Ovary (tissue), 7 donors: ENCODE measurements at regions not wholly inside any gene's neighbourhood (a gene's known extent, or its start where the extent isn't known, plus 50 kb on each side); places are given as distances from the start of the nearest gene placed in this dataset.
"Not testable (repeated sequence)": the region's sequence is repeated elsewhere in the genome, so short reads cannot be mapped to it uniquely, and the experiment has no call there.

Experiments used
- DNase-seq, 5 donors: peaks; one replicate each; pipeline ENCODE4 v3.0.0-alpha.2; 2019 to 2020
- H3K27ac ChIP-seq, 2 donors: fragments of 200-600 bp; one replicate each; pipeline versions ENCODE4 v1.5.1 to v1.8.0; 2019 to 2022
- H3K27me3 ChIP-seq: fragments of 200-600 bp; one replicate; pipeline ENCODE4 v1.8.0; 2022
- H3K36me3 ChIP-seq: fragments of 200-600 bp; sonication (generic); one replicate; pipeline ENCODE4 v1.5.1; 2019
- H3K4me1 ChIP-seq: one replicate; pipeline ENCODE4 v1.8.1; 2013; ENCODE audit warnings: mild to moderate bottlenecking, moderate library complexity; ENCODE audit not compliant: insufficient read depth
- H3K4me3 ChIP-seq: fragments of 200-600 bp; sonication (generic); one replicate; pipeline ENCODE4 v1.5.1; 2017
- H3K9me3 ChIP-seq, 2 donors: fragments of 200-600 bp in 1 of 2; sonication (generic) in 1 of 2; one replicate each; pipeline versions ENCODE4 v1.5.1 to v1.8.1; 2013 to 2019; ENCODE audit warnings: mild to moderate bottlenecking in 1 of 2, moderate library complexity in 1 of 2
- CTCF ChIP-seq, 3 donors: fragments of 450-650 bp in 2 of 3; fragments of 200-600 bp in 1 of 3; IDR thresholded peaks; one replicate each; pipeline versions ENCODE4 v1.5.1 to v1.8.0; 2016 to 2022; ENCODE audit warnings: antibody characterized with exemption in 3 of 3, mild to moderate bottlenecking in 1 of 3
- EP300 ChIP-seq: sonication (generic); formaldehyde crosslinking; IDR thresholded peaks from one replicate; pipeline ENCODE4 v1.6.1; 2017; ENCODE audit warnings: antibody characterized with exemption
- POLR2A ChIP-seq: fragments of 450-650 bp; IDR thresholded peaks from one replicate; pipeline ENCODE4 v1.6.1; 2017; ENCODE audit warnings: antibody characterized with exemption, mild to moderate bottlenecking, moderate library complexity
- WGBS, 3 donors: extraction: QIAGEN DNeasy Blood & Tissue Kit in 1 of 3; methylation state at CpG; one replicate each; pipeline versions ENCODE4 v1.1.5 to v1.1.7; 2013 to 2017; 5-methylcytosine and 5-hydroxymethylcytosine counted together
- intact Hi-C, 4 donors: fragments of 100-400 bp; cut with DNase I; formaldehyde crosslinking; loops; one replicate each; pipeline versions ENCODE4 v1.11.0 to v1.15.1; 2022 to 2023
- donor health status: DM: no; HTN: no; CAD: no; lungs with moderate emphysema.
- donor health status: DM: no; HTN: no; CAD: no.
- donor health status: Bipolar disorder and iron deficiency.
- donor health status: DM: no; HTN: no; CAD: no.
- donor health status: DM: yes; HTN: yes; CAD: no.

GRCh38 chr7:142470544-142470830 is 212.6 kb upstream of the PRSS58 start:
- H3K27me3 ChIP-seq = no peaks in the 10 kb centered on the region
- H3K4me3 ChIP-seq = no peak overlapping the region
- intact Hi-C loops = no loop called here
- no peaks in the 10 kb centered on the region for H3K36me3 ChIP-seq
- no peaks in the 10 kb centered on the region for H3K9me3 ChIP-seq
- H3K27ac ChIP-seq = no peak overlapping the region
- 81 to 90% (median 84%) methylated on average over 2 of the region's 2 CpGs for WGBS, 3 donors
- TF ChIP-seq CTCF (IDR thresholded peaks at IDR 0.05) = no peak
- TF ChIP-seq EP300 = no peak
- TF ChIP-seq POLR2A = no peak
- no peaks in the 10 kb centered on the region for H3K4me1 ChIP-seq
- no peak for DNase-seq

GRCh38 chr7:142469696-142470543 is 212.1 kb upstream of the PRSS58 start:
- H3K27ac ChIP-seq = no peak overlapping the region
- no peak for DNase-seq
- no peak for TF ChIP-seq EP300
- TF ChIP-seq CTCF (IDR thresholded peaks at IDR 0.05) = no peak
- TF ChIP-seq POLR2A = no peak
- no peaks in the 10 kb centered on the region for H3K9me3 ChIP-seq
- intact Hi-C loops = no loop called here
- H3K4me3 ChIP-seq = no peak overlapping the region
- H3K36me3 ChIP-seq = no peaks in the 10 kb centered on the region
- H3K4me1 ChIP-seq = no peaks in the 10 kb centered on the region
- H3K27me3 ChIP-seq = no peaks in the 10 kb centered on the region
- WGBS, 3 donors = 88 to 91% (median 90%) methylated on average over 11 of the region's 11 CpGs

GRCh38 chr7:142468871-142469665 is 211.2 kb upstream of the PRSS58 start:
- no peak overlapping the region for H3K4me3 ChIP-seq
- H3K27me3 ChIP-seq = no peaks in the 10 kb centered on the region
- no peaks in the 10 kb centered on the region for H3K36me3 ChIP-seq
- H3K4me1 ChIP-seq = no peaks in the 10 kb centered on the region
- DNase-seq = no peak
- H3K9me3 ChIP-seq = no peaks in the 10 kb centered on the region
- intact Hi-C loops = no loop called here
- H3K27ac ChIP-seq = no peak overlapping the region
- TF ChIP-seq EP300 = no peak
- no peak for TF ChIP-seq POLR2A
- no peak for TF ChIP-seq CTCF (IDR thresholded peaks at IDR 0.05)
- 57 to 74% (median 59%) methylated on average over 6 of the region's 6 CpGs for WGBS, 3 donors

GRCh38 chr7:142467056-142467655 is 209.3 kb upstream of the PRSS58 start:
- H3K36me3 ChIP-seq, H3K4me1 ChIP-seq, H3K4me3 ChIP-seq, H3K27me3 ChIP-seq, DNase-seq, intact Hi-C loops, H3K27ac ChIP-seq, H3K9me3 ChIP-seq: not testable (repeated sequence)
- 46 to 53% (median 52%) methylated on average over 7 of the region's 7 CpGs for WGBS, 3 donors
